Mesendoderm (in vitro differentiated cells): ENCODE measurements at regions not wholly inside any gene's neighbourhood (a gene's known extent, or its start where the extent isn't known, plus 50 kb on each side); places are given as distances from the start of the nearest gene placed in this dataset.

Experiments used
- DNase-seq: peaks from one replicate; pipeline ENCODE4 v3.0.0; 2013
- H2AK5ac ChIP-seq: 2 replicates; pipeline ENCODE4 v1.6.1; 2013; ENCODE audit warnings: low read length, inconsistent platforms
- H2BK120ac ChIP-seq: 2 replicates; pipeline ENCODE4 v1.6.1; 2013; ENCODE audit warnings: low read depth, mild to moderate bottlenecking, low read length, moderate library complexity, mixed read lengths
- H2BK15ac ChIP-seq: replicated peaks from 2 replicates; pipeline ENCODE4 v1.6.1; 2013; ENCODE audit warnings: low read depth, mild to moderate bottlenecking, moderate library complexity
- H2BK5ac ChIP-seq: 2 replicates; pipeline ENCODE4 v1.6.1; 2013; ENCODE audit warnings: low read length, inconsistent platforms
- H3K18ac ChIP-seq: 2 replicates; pipeline ENCODE4 v1.6.1; 2013; ENCODE audit warnings: mild to moderate bottlenecking, low read length, mixed read lengths
- H3K23ac ChIP-seq: one replicate; pipeline ENCODE4 v1.6.1; 2013; ENCODE audit warnings: low read length
- H3K27ac ChIP-seq: 2 replicates; pipeline ENCODE4 v1.5.1; 2013; ENCODE audit warnings: low read depth, mild to moderate bottlenecking, inconsistent platforms, low read length, moderate library complexity
- H3K27me3 ChIP-seq: 2 replicates; pipeline ENCODE4 v1.6.1; 2013; ENCODE audit warnings: low read length, control low read depth, mild to moderate bottlenecking, inconsistent platforms; ENCODE audit not compliant: insufficient read depth, poor library complexity
- H3K36me3 ChIP-seq: 2 replicates; pipeline ENCODE4 v1.6.1; 2013; ENCODE audit warnings: low read length, inconsistent platforms; ENCODE audit not compliant: control insufficient read depth, insufficient read depth
- H3K4ac ChIP-seq: one replicate; pipeline ENCODE4 v1.6.1; 2013; ENCODE audit warnings: low read depth, mild to moderate bottlenecking, low read length, moderate library complexity
- H3K4me1 ChIP-seq: 2 replicates; pipeline ENCODE4 v1.6.1; 2013; ENCODE audit warnings: low read depth, low read length, inconsistent platforms; ENCODE audit not compliant: control insufficient read depth
- H3K4me2 ChIP-seq: 2 replicates; pipeline ENCODE4 v1.6.1; 2013; ENCODE audit warnings: low read length
- H3K4me3 ChIP-seq: 2 replicates; pipeline ENCODE4 v1.5.1; 2013; ENCODE audit warnings: mild to moderate bottlenecking, low read length
- H3K56ac ChIP-seq: one replicate; pipeline ENCODE4 v1.6.1; 2013; ENCODE audit warnings: low read length
- H3K79me1 ChIP-seq: 2 replicates; pipeline ENCODE4 v1.6.1; 2013; ENCODE audit warnings: low read length, inconsistent platforms
- H3K79me2 ChIP-seq: 2 replicates; pipeline ENCODE4 v1.6.1; 2013; ENCODE audit warnings: mild to moderate bottlenecking, low read length; ENCODE audit not compliant: control insufficient read depth, insufficient read depth
- H3K9ac ChIP-seq: 2 replicates; pipeline ENCODE4 v1.6.1; 2013; ENCODE audit warnings: low read length, inconsistent platforms
- H4K5ac ChIP-seq: one replicate; pipeline ENCODE4 v1.6.1; 2013; ENCODE audit warnings: low read length
- H4K8ac ChIP-seq: one replicate; pipeline ENCODE4 v1.6.1; 2013; ENCODE audit warnings: low read depth, mild to moderate bottlenecking, control low read depth, low read length, moderate library complexity
- WGBS: extraction: QIAGEN DNeasy Blood & Tissue Kit; methylation state at CpG from one replicate; pipeline ENCODE4 v1.1.7; 2013; ENCODE audit warnings: low lambda C conversion rate, missing lambda C conversion rate; ENCODE audit not compliant: insufficient coverage; ENCODE audit errors: extremely low coverage; 5-methylcytosine and 5-hydroxymethylcytosine counted together

GRCh38 chr16:9031107-9031506 lies 60.3 kb upstream of the HAPSTR1 start:
- no peak overlapping the region for H3K18ac ChIP-seq
- H3K36me3 ChIP-seq, result no peaks in the 10 kb centered on the region
- H3K79me1 ChIP-seq, result no peaks in the 10 kb centered on the region
- no peaks in the 10 kb centered on the region for H3K79me2 ChIP-seq
- no peak overlapping the region for H2BK15ac ChIP-seq
- no peak overlapping the region for H4K5ac ChIP-seq
- no peak overlapping the region for H3K56ac ChIP-seq
- no peak overlapping the region for H2BK5ac ChIP-seq
- H2AK5ac ChIP-seq, result no peak overlapping the region
- no peak for DNase-seq
- no peak overlapping the region for H3K4me3 ChIP-seq
- H2BK120ac ChIP-seq, result no peak overlapping the region
- no peak overlapping the region for H3K4ac ChIP-seq
- H4K8ac ChIP-seq, result no peak overlapping the region
- H3K23ac ChIP-seq, result no peak overlapping the region
- H3K9ac ChIP-seq, result no peak overlapping the region
- H3K27me3 ChIP-seq, result no peaks in the 10 kb centered on the region
- no peaks in the 10 kb centered on the region for H3K4me1 ChIP-seq
- H3K4me2 ChIP-seq, result no peak overlapping the region
- WGBS, result no CpG with 5 or more reads among the region's 3 CpGs
- H3K27ac ChIP-seq, result no peak overlapping the region

- H3K4me3 ChIP-seq, result no peak overlapping the region
- no peak overlapping the region for H3K4ac ChIP-seq
- no peaks in the 10 kb centered on the region for H3K79me2 ChIP-seq
- H3K27ac ChIP-seq, result no peak overlapping the region
- H3K27me3 ChIP-seq, result no peaks in the 10 kb centered on the region
- no peak overlapping the region for H2BK15ac ChIP-seq
- no peak overlapping the region for H4K8ac ChIP-seq
- H3K9ac ChIP-seq, result no peak overlapping the region
- no peak overlapping the region for H3K23ac ChIP-seq
- H2BK5ac ChIP-seq, result no peak overlapping the region
- no peak overlapping the region for H3K18ac ChIP-seq
- no peaks in the 10 kb centered on the region for H3K4me1 ChIP-seq
- no CpG with 5 or more reads among the region's 11 CpGs for WGBS
- no peaks in the 10 kb centered on the region for H3K79me1 ChIP-seq
- no peak overlapping the region for H3K56ac ChIP-seq
- H2AK5ac ChIP-seq, result no peak overlapping the region
- peak; percentile 91 for DNase-seq
- no peaks in the 10 kb centered on the region for H3K36me3 ChIP-seq
- H4K5ac ChIP-seq, result no peak overlapping the region
- no peak overlapping the region for H2BK120ac ChIP-seq
- H3K4me2 ChIP-seq, result no peak overlapping the region
These were observed 58.2 kb upstream of the HAPSTR1 start for GRCh38 chr16:9033125-9033830.

- Histone ChIP-seq H3K9ac (no peak overlapping the region), H3K18ac (no peak overlapping the region), H3K4me1 (no peaks in the 10 kb centered on the region), H3K79me1 (no peaks in the 10 kb centered on the region), H4K8ac (no peak overlapping the region), H3K56ac (no peak overlapping the region), H3K27ac (no peak overlapping the region), H3K36me3 (no peaks in the 10 kb centered on the region), H2BK15ac (no peak overlapping the region), H3K4me3 (no peak overlapping the region), H3K4me2 (no peak overlapping the region), H3K23ac (no peak overlapping the region), H2BK5ac (no peak overlapping the region), H2AK5ac (no peak overlapping the region), H3K27me3 (no peaks in the 10 kb centered on the region), H4K5ac (no peak overlapping the region), H2BK120ac (no peak overlapping the region), H3K4ac (no peak overlapping the region), H3K79me2 (no peaks in the 10 kb centered on the region)
- DNase-seq, result no peak
- no CpG with 5 or more reads among the region's 8 CpGs for WGBS
These were observed 57.4 kb upstream of the HAPSTR1 start for GRCh38 chr16:9034056-9034455.

GRCh38 chr16:9035996-9036395 lies 55.4 kb upstream of the HAPSTR1 start:
- Histone ChIP-seq H2AK5ac (no peak overlapping the region), H3K36me3 (no peaks in the 10 kb centered on the region), H3K4me3 (no peak overlapping the region), H3K4me1 (no peaks in the 10 kb centered on the region), H3K27ac (no peak overlapping the region), H2BK5ac (no peak overlapping the region), H3K79me1 (no peaks in the 10 kb centered on the region), H4K5ac (no peak overlapping the region), H2BK15ac (no peak overlapping the region), H3K4ac (no peak overlapping the region), H3K79me2 (no peaks in the 10 kb centered on the region), H3K9ac (no peak overlapping the region), H4K8ac (no peak overlapping the region), H3K23ac (no peak overlapping the region), H3K4me2 (no peak overlapping the region), H2BK120ac (no peak overlapping the region), H3K27me3 (no peaks in the 10 kb centered on the region), H3K56ac (no peak overlapping the region), H3K18ac (no peak overlapping the region)
- WGBS, result no CpG with 5 or more reads among the region's 5 CpGs
- no peak for DNase-seq

GRCh38 chr16:9039210-9039609 lies 52.2 kb upstream of the HAPSTR1 start:
- Histone ChIP-seq H3K79me1 (no peaks in the 10 kb centered on the region), H3K27ac (no peak overlapping the region), H3K4ac (no peak overlapping the region), H3K9ac (no peak overlapping the region), H3K18ac (no peak overlapping the region), H2BK120ac (no peak overlapping the region), H3K27me3 (no peaks in the 10 kb centered on the region), H2AK5ac (no peak overlapping the region), H3K79me2 (no peaks in the 10 kb centered on the region), H3K4me1 (no peaks in the 10 kb centered on the region), H3K23ac (no peak overlapping the region), H3K56ac (no peak overlapping the region), H4K5ac (no peak overlapping the region), H3K36me3 (no peaks in the 10 kb centered on the region), H4K8ac (no peak overlapping the region), H2BK15ac (no peak overlapping the region), H3K4me2 (no peak overlapping the region), H2BK5ac (no peak overlapping the region), H3K4me3 (no peak overlapping the region)
- no CpG with 5 or more reads among the region's 4 CpGs for WGBS
- DNase-seq, result peak; percentile 61

GRCh38 chr16:9040800-9041412 lies 50.5 kb upstream of the HAPSTR1 start:
- no peak overlapping the region for H3K9ac ChIP-seq
- no peak overlapping the region for H3K18ac ChIP-seq
- no peaks in the 10 kb centered on the region for H3K4me1 ChIP-seq
- H3K36me3 ChIP-seq, result no peaks in the 10 kb centered on the region
- no peaks in the 10 kb centered on the region for H3K79me2 ChIP-seq
- H3K4me3 ChIP-seq, result no peak overlapping the region
- H4K5ac ChIP-seq, result no peak overlapping the region
- no peak overlapping the region for H2BK15ac ChIP-seq
- no peak overlapping the region for H4K8ac ChIP-seq
- H3K27me3 ChIP-seq, result no peaks in the 10 kb centered on the region
- H3K4me2 ChIP-seq, result no peak overlapping the region
- WGBS, result no CpG with 5 or more reads among the region's 12 CpGs
- no peak overlapping the region for H3K23ac ChIP-seq
- H2AK5ac ChIP-seq, result no peak overlapping the region
- H3K27ac ChIP-seq, result no peak overlapping the region
- no peak overlapping the region for H2BK120ac ChIP-seq
- H3K4ac ChIP-seq, result no peak overlapping the region
- H2BK5ac ChIP-seq, result no peak overlapping the region
- DNase-seq, result no peak
- no peaks in the 10 kb centered on the region for H3K79me1 ChIP-seq
- no peak overlapping the region for H3K56ac ChIP-seq
